22Rv1 (cell line): ENCODE measurements at regions not wholly inside any gene's neighbourhood (a gene's known extent, or its start where the extent isn't known, plus 50 kb on each side); places are given as distances from the start of the nearest gene placed in this dataset.
A peak's percentile ranks its signal among the peaks of the same experiment; 100 is the strongest.

Experiments
- H3K27ac ChIP-seq: fragments of 450-650 bp; 2 replicates; pipeline ENCODE4 v1.5.1; 2017
- CTCF ChIP-seq: fragments of 450-650 bp; IDR thresholded peaks from 2 replicates; pipeline ENCODE4 v1.5.1; 2017; ENCODE audit warnings: mild to moderate bottlenecking
- ZFX ChIP-seq: fragments of 450-650 bp; IDR thresholded peaks from 2 replicates; pipeline ENCODE4 v1.6.1; 2017; ENCODE audit warnings: antibody characterized with exemption, borderline replicate concordance

- TF ChIP-seq CTCF: no peak
- no peak for TF ChIP-seq ZFX
- H3K27ac ChIP-seq: no peak overlapping the region
Measured at GRCh38 chr1:168369655-168370054, 89.0 kb downstream of the TBX19 start.

GRCh38 chr1:168368131-168368530 is 87.5 kb downstream of the TBX19 start:
- H3K27ac ChIP-seq: no peak overlapping the region
- TF ChIP-seq ZFX: no peak
- TF ChIP-seq CTCF: no peak

DNA sequence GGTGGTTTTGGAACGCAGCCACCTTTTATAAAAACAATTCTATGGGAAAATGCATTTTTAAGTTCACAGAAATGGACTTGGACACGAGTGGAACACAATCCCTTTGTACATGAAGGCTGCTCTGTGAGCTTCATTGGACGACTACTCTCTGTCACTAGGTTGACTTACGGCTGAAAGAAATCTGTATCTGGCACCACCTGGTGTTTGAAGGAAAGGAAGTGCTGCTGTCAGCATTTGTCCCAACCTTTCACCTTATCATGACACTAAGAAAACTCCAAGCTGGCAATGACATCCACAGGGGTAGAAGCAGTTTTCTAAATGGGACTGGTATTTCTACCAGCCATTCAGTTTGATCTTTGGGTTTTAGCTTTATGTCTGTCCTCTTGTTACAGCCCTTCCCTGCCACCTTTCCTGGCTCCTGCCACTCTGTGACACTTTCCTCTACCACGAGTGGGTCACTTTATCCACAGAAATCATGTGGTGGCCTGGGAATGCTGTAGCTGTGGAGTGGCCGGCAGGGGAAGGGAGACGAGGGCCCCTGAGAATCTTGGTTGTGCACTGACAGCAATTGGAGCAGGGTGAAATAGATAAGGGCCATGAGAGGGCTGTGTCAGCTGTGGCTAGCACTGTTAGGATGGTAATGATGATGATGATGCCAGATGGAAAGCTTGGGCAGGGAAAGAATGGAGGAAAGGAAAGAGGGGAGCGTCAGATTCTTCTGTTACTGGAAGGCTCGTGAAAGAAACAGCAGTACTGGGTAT is 85.2 kb downstream of the TBX19 start:
- TF ChIP-seq CTCF (peak; percentile 46), ZFX (no peak)
- H3K27ac ChIP-seq: no peak overlapping the region
